SU-DHL-6 (cell line): ENCODE measurements at regions not wholly inside any gene's neighbourhood (a gene's known extent, or its start where the extent isn't known, plus 50 kb on each side); places are given as distances from the start of the nearest gene placed in this dataset.
"Not testable (repeated sequence)": the region's sequence is repeated elsewhere in the genome, so short reads cannot be mapped to it uniquely, and the experiment has no call there.

ENCODE experiments used
- CTCF ChIP-seq: fragments of 200-600 bp; sonication (generic); IDR thresholded peaks from one replicate; pipeline ENCODE4 v1.5.1; 2017; ENCODE audit warnings: antibody characterized with exemption, mild to moderate bottlenecking, low read length, moderate library complexity; ENCODE audit not compliant: insufficient read depth, poor library complexity, severe bottlenecking
- EZH2phosphoT487 ChIP-seq: fragments of 200-600 bp; sonication (generic), shearing (Covaris generic); conservative IDR thresholded peaks from 2 replicates; pipeline ENCODE4 v1.6.1; 2018; ENCODE audit warnings: mild to moderate bottlenecking, antibody characterized with exemption, low read length, moderate library complexity, mixed read lengths

DNA sequence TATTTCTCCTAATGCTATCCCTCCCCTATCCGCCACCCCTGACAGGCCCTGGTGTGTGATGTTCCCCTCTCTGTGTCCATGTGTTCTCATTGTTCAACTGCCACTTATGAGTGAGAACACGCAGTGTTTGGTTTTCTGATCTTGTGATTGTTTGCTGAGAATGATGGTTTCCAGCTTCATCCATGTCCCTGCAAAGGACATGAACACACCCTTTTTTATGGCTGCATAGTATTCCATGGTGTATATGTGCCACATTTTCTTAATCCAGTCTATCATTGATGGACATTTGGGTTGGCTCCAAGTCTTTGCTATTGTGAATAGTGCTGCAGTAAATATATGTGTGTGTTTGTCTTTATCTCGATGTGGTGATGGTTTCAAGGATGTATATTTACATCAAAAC lies 353.4 kb downstream of the PTPRU start:
- TF ChIP-seq CTCF, EZH2phosphoT487: not testable (repeated sequence)
